Left ventricle myocardium inferior (tissue), 1 donor: ENCODE measurements at regions not wholly inside any gene's neighbourhood (a gene's known extent, or its start where the extent isn't known, plus 50 kb on each side); places are given as distances from the start of the nearest gene placed in this dataset.
A peak's percentile ranks its signal among the peaks of the same experiment; 100 is the strongest.

Experiments
- DNase-seq: peaks from one replicate; pipeline ENCODE4 v3.0.0-alpha.2; 2020
- H3K27ac ChIP-seq: fragments of 200-600 bp; replicated peaks from 2 replicates; pipeline ENCODE4 v1.8.0; 2021
- H3K27me3 ChIP-seq: fragments of 200-600 bp; 2 replicates; pipeline ENCODE4 v1.8.0; 2021; ENCODE audit warnings: low read depth
- H3K36me3 ChIP-seq: fragments of 200-600 bp; 2 replicates; pipeline ENCODE4 v1.8.0; 2021
- H3K4me1 ChIP-seq: fragments of 200-600 bp; 2 replicates; pipeline ENCODE4 v1.8.0; 2021
- H3K4me3 ChIP-seq: fragments of 200-600 bp; 2 replicates; pipeline ENCODE4 v1.8.0; 2021; ENCODE audit warnings: mild to moderate bottlenecking, moderate library complexity
- H3K9me3 ChIP-seq: fragments of 200-600 bp; replicated peaks from 2 replicates; pipeline ENCODE4 v1.8.0; 2021
- intact Hi-C: fragments of 100-400 bp; cut with micrococcal nuclease; formaldehyde crosslinking; loops from one replicate; pipeline ENCODE4 v1.11.0; 2022
- TF ChIP-seq, protein P1 (sequence below): fragments of 200-600 bp; IDR thresholded peaks from 2 replicates; pipeline ENCODE4 v1.8.0; 2021; ENCODE audit warnings: antibody characterized with exemption, mild to moderate bottlenecking, borderline replicate concordance
- donor health status: DM: no; HTN: yes; CAD: no; lungs with severe emphysema.

DNA sequence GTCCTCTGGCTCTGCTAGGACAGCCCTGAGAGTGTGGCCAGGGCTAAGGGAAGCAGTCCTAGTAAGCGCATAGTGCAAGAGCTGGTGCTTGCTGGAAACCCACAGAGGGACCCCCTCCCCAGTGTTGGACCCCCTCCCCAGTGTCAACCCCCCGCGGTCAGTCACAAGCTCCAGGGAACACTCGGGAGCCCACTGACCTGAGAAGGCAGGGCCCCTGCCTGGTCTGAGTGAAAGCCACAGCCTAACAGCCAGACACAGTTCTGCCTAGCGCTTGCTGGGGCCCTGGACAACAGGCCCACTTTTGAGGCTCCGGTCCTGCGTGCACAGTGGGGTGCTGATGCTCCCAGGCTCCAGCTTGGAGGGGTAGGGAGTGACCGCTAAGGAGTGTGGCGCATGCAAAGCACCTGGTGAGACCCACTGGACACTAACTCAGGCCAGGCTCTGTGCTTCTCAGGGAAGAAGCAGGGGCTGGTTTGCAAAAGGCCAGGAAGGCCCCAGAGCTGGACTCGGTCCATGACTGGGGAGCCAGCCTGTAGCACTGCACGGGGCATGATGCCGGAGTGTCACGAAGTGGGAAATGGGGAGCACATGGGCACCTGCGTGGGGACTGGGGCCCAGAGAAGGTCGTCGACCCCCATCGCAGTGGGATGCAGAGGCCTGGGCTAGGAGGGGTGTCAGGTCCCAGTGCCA is 175.8 kb upstream of the PPP2R2D start:
- TF ChIP-seq, protein P1, sequence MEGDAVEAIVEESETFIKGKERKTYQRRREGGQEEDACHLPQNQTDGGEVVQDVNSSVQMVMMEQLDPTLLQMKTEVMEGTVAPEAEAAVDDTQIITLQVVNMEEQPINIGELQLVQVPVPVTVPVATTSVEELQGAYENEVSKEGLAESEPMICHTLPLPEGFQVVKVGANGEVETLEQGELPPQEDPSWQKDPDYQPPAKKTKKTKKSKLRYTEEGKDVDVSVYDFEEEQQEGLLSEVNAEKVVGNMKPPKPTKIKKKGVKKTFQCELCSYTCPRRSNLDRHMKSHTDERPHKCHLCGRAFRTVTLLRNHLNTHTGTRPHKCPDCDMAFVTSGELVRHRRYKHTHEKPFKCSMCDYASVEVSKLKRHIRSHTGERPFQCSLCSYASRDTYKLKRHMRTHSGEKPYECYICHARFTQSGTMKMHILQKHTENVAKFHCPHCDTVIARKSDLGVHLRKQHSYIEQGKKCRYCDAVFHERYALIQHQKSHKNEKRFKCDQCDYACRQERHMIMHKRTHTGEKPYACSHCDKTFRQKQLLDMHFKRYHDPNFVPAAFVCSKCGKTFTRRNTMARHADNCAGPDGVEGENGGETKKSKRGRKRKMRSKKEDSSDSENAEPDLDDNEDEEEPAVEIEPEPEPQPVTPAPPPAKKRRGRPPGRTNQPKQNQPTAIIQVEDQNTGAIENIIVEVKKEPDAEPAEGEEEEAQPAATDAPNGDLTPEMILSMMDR: no peak
- no peak for DNase-seq
- peaks cover 10% of the 10 kb centered on the region for H3K4me1 ChIP-seq
- H3K4me3 ChIP-seq: no peak overlapping the region
- H3K27ac ChIP-seq: no peak overlapping the region
- H3K36me3 ChIP-seq: no peaks in the 10 kb centered on the region
- intact Hi-C loops: no loop called here
- peaks cover 48% of the 10 kb centered on the region for H3K27me3 ChIP-seq
- no peaks in the 10 kb centered on the region for H3K9me3 ChIP-seq

DNA sequence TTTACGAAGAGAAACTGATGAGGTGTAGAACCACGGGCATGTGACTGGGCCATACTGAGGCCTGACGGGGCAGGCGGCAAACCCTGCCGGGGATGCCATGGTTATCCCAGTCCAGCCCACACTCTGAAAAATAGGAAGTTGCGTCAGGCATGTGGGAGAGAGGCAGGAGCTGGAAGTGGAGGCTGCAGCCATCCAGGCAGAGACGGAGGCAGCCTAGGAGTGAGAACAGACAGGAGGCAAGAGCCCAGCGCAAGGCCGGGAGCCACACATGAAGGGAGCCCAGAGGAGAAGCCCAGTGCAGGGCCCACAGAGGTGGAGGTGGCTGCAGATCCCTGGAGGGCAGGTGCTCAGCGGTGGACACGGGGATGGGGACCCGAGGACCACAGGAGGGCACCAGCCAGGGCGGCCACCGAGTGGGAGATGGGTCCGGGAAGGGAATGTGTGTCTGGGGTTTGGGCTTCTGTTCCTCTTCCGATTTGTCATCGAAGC is 175.2 kb upstream of the PPP2R2D start:
- intact Hi-C loops: no loop called here
- TF ChIP-seq, protein P1: no peak
- Histone ChIP-seq H3K27me3 (peaks cover 48% of the 10 kb centered on the region), H3K4me1 (peaks cover 10% of the 10 kb centered on the region), H3K27ac (no peak overlapping the region), H3K9me3 (no peaks in the 10 kb centered on the region), H3K4me3 (no peak overlapping the region), H3K36me3 (no peaks in the 10 kb centered on the region)
- no peak for DNase-seq

DNA sequence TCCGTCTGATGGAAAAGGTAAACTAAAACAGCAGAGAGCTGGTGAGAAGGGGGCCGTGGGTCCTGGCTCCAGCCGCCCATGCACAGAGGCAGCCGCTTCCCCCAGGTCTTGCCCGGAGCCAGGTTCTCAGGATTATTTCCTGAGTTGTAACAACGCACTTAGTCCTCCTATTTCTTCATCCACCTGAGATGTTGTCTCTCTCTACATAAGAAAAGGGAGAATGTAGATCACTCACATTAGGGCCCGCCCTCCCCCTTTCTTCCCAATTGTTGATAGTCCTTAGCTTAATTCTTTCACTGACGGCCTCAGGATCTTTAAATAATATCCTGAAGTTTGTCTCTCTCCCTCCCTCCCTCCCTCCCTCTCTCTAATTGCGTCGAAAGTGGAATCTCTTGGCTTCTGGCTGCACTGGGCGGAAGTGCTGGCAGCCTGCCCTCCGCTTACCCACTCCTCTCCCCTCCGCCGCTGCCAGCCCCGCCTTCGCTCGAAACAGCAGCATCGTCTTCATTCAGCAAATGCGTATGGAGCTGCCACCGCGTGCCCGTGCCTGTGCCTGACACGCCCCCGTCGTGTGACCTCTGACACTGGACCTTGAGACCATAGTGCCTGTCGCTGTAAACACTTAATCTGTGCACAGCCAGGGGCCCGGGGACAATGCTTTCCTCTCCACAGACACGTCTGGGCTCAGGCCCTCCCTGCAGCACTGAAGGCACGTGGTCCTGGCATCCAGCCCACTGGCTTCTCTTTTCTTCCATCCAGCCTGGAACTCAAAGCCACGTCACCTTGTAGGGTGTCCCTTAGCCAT is 174.5 kb upstream of the PPP2R2D start:
- peaks cover 48% of the 10 kb centered on the region for H3K27me3 ChIP-seq
- TF ChIP-seq, protein P1: no peak
- H3K27ac ChIP-seq: no peak overlapping the region
- peak overlapping the region; percentile 48 for H3K4me3 ChIP-seq
- no peaks in the 10 kb centered on the region for H3K9me3 ChIP-seq
- intact Hi-C loops: no loop called here
- H3K36me3 ChIP-seq: no peaks in the 10 kb centered on the region
- peaks cover 10% of the 10 kb centered on the region for H3K4me1 ChIP-seq
- DNase-seq: peak; percentile 55

DNA sequence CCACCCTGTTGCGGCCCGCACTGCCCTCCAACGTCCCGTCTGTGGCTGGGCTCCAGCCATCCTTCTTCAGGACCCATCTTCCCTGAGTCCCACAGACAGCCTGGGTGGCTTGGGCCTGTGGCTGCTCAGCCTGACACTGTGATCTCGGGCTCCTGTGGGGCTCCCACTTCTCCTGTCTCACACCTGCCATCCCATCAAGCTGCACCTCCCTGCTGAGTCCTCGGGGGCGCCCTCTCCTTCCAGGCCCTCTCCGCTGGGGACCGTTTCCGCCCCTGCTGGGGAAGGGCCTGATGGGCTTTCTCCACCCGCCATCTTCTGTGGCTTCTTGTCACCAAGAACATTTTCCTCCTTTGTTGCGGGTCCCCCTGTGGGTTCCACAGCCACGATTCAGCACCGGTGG is 173.8 kb upstream of the PPP2R2D start:
- H3K36me3 ChIP-seq: no peaks in the 10 kb centered on the region
- H3K9me3 ChIP-seq: peaks cover 5% of the 10 kb centered on the region
- H3K27ac ChIP-seq: no peak overlapping the region
- intact Hi-C loops: no loop called here
- H3K27me3 ChIP-seq: peaks cover 46% of the 10 kb centered on the region
- TF ChIP-seq, protein P1: no peak
- DNase-seq: no peak
- H3K4me1 ChIP-seq: peaks cover 10% of the 10 kb centered on the region
- H3K4me3 ChIP-seq: no peak overlapping the region

DNA sequence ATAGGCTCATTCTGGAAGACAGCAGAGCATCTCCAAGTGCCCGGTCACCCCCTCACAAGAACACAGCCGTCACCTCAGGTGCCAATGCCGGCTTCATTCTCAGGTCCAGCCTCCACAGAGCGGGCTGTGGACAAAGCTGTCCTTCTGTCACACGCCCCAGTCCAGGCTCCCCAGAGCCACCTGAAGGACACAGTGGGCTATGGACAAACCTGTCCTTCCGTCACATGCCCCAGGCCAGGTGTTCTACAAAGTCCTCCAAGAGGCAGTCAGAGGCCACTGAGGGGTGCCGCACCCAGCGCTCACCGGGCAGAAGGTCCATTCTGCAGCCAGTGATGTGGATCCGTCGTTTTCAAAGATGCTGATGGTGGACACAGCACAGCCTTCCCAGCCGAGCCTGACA is 173.2 kb upstream of the PPP2R2D start:
- Histone ChIP-seq H3K4me1 (peaks cover 10% of the 10 kb centered on the region), H3K27me3 (peaks cover 40% of the 10 kb centered on the region), H3K27ac (no peak overlapping the region), H3K4me3 (no peak overlapping the region), H3K9me3 (peaks cover 11% of the 10 kb centered on the region), H3K36me3 (no peaks in the 10 kb centered on the region)
- TF ChIP-seq, protein P1: no peak
- DNase-seq: no peak
- intact Hi-C loops: no loop called here
